Parathyroid adenoma (tissue), 2 donors: ENCODE measurements at regions not wholly inside any gene's neighbourhood (a gene's known extent, or its start where the extent isn't known, plus 50 kb on each side); places are given as distances from the start of the nearest gene placed in this dataset.

ENCODE experiments used
- H2AFZ ChIP-seq: fragments of 300-600 bp; sonication (generic); one replicate; pipeline ENCODE4 v1.7.0; 2017; ENCODE audit warnings: antibody characterized with exemption, mild to moderate bottlenecking
- H3K27ac ChIP-seq: fragments of 300-600 bp; sonication (generic); one replicate; pipeline ENCODE4 v1.7.0; 2017
- H3K27me3 ChIP-seq: fragments of 300-600 bp; sonication (generic); one replicate; pipeline ENCODE4 v1.7.0; 2017; ENCODE audit warnings: low read length; ENCODE audit not compliant: control insufficient read depth, insufficient read depth
- H3K36me3 ChIP-seq: fragments of 300-600 bp; sonication (generic); one replicate; pipeline ENCODE4 v1.7.0; 2017; ENCODE audit warnings: low read length; ENCODE audit not compliant: control insufficient read depth, insufficient read depth
- H3K4me1 ChIP-seq: fragments of 300-600 bp; sonication (generic); one replicate; pipeline ENCODE4 v1.7.0; 2017; ENCODE audit warnings: control low read depth
- H3K4me2 ChIP-seq: fragments of 300-600 bp; sonication (generic); one replicate; pipeline ENCODE4 v1.7.0; 2017; ENCODE audit warnings: low read length
- H3K4me3 ChIP-seq: fragments of 300-600 bp; sonication (generic); one replicate; pipeline ENCODE4 v1.7.0; 2017; ENCODE audit warnings: low read depth, low read length
- H3K79me2 ChIP-seq: fragments of 300-600 bp; sonication (generic); one replicate; pipeline ENCODE4 v1.7.0; 2017; ENCODE audit warnings: control low read depth
- H3K9ac ChIP-seq: fragments of 300-600 bp; sonication (generic); one replicate; pipeline ENCODE4 v1.7.0; 2017; ENCODE audit warnings: mild to moderate bottlenecking
- H3K9me3 ChIP-seq: fragments of 300-600 bp; sonication (generic); one replicate; pipeline ENCODE4 v1.7.0; 2017; ENCODE audit warnings: low read length; ENCODE audit not compliant: control insufficient read depth
- CTCF ChIP-seq: fragments of 300-600 bp; sonication (generic); IDR thresholded peaks from one replicate; pipeline ENCODE4 v1.7.0; 2017; ENCODE audit warnings: antibody characterized with exemption, mild to moderate bottlenecking
- donor health status: primary hyperparathyroidism.

- H3K4me1 ChIP-seq: no peaks in the 10 kb centered on the region
- H3K27ac ChIP-seq: no peak overlapping the region
- H3K4me2 ChIP-seq: no peak overlapping the region
- no peaks in the 10 kb centered on the region for H3K79me2 ChIP-seq
- no peak for TF ChIP-seq CTCF
- H3K9me3 ChIP-seq: no peaks in the 10 kb centered on the region
- no peak overlapping the region for H3K4me3 ChIP-seq
- no peaks in the 10 kb centered on the region for H3K36me3 ChIP-seq
- H3K9ac ChIP-seq: no peak overlapping the region
- H2AFZ ChIP-seq: no peak overlapping the region
- no peaks in the 10 kb centered on the region for H3K27me3 ChIP-seq
These were observed 98.7 kb upstream of the SDK2 start for GRCh38 chr17:73742948-73743381.

- Histone ChIP-seq H3K4me1 (no peaks in the 10 kb centered on the region), H3K27ac (no peak overlapping the region), H2AFZ (no peak overlapping the region), H3K4me3 (no peak overlapping the region), H3K36me3 (no peaks in the 10 kb centered on the region), H3K9me3 (no peaks in the 10 kb centered on the region), H3K4me2 (no peak overlapping the region), H3K9ac (no peak overlapping the region), H3K27me3 (no peaks in the 10 kb centered on the region), H3K79me2 (no peaks in the 10 kb centered on the region)
- no peak for TF ChIP-seq CTCF
These were observed 99.4 kb upstream of the SDK2 start for GRCh38 chr17:73743518-73744201.

GRCh38 chr17:73744411-73744810 lies 100.2 kb upstream of the SDK2 start:
- no peak overlapping the region for H3K27ac ChIP-seq
- H3K9me3 ChIP-seq: no peaks in the 10 kb centered on the region
- no peaks in the 10 kb centered on the region for H3K36me3 ChIP-seq
- no peaks in the 10 kb centered on the region for H3K79me2 ChIP-seq
- no peak overlapping the region for H3K9ac ChIP-seq
- H2AFZ ChIP-seq: no peak overlapping the region
- H3K4me3 ChIP-seq: no peak overlapping the region
- H3K4me1 ChIP-seq: no peaks in the 10 kb centered on the region
- no peak for TF ChIP-seq CTCF
- no peaks in the 10 kb centered on the region for H3K27me3 ChIP-seq
- no peak overlapping the region for H3K4me2 ChIP-seq

- no peak for TF ChIP-seq CTCF
- H3K4me2 ChIP-seq: no peak overlapping the region
- no peak overlapping the region for H3K4me3 ChIP-seq
- no peaks in the 10 kb centered on the region for H3K79me2 ChIP-seq
- H3K9ac ChIP-seq: no peak overlapping the region
- H2AFZ ChIP-seq: no peak overlapping the region
- H3K27me3 ChIP-seq: no peaks in the 10 kb centered on the region
- H3K36me3 ChIP-seq: no peaks in the 10 kb centered on the region
- no peak overlapping the region for H3K27ac ChIP-seq
- H3K4me1 ChIP-seq: no peaks in the 10 kb centered on the region
- H3K9me3 ChIP-seq: no peaks in the 10 kb centered on the region
These were observed 102.2 kb upstream of the SDK2 start for GRCh38 chr17:73746314-73747073.
